ENCODE measurements at regions not wholly inside any gene's neighbourhood (a gene's known extent, or its start where the extent isn't known, plus 50 kb on each side); places are given as distances from the start of the nearest gene placed in this dataset.

DNA sequence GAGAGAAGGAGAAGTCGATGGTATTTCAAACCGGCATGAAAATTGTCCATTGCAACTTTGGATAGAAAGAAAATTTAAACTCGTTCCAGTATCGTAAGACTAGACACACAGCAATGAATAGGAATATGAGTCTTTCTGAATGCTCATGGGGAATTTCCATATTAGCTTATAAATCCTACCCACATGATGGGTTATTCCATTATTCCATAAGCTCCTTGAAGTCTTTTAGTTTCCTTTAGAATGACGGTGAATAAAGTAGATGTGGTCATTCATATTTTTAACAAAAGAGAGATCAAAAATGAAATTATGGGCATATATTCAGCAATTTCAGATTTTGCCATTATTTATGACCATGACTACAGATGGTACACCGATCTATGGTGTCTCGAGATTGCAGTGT lies 163.4 kb upstream of the HMGA2 start:
- Histone ChIP-seq H3K27me3 (ENCODE audit: insufficient read depth, poor library complexity, severe bottlenecking) (no peaks in the 10 kb centered on the region), H3K4me1 (ENCODE audit: insufficient read depth, poor library complexity, severe bottlenecking) (peaks cover 24% of the 10 kb centered on the region), H3K4me3 (ENCODE audit: severe bottlenecking) (no peak overlapping the region), H3K9me3 (ENCODE audit: severe bottlenecking) (no peaks in the 10 kb centered on the region), H3K27ac (ENCODE audit: poor library complexity, severe bottlenecking) (no peak overlapping the region), H3K36me3 (ENCODE audit: low read depth) (no peaks in the 10 kb centered on the region)
- TF ChIP-seq CTCF (IDR thresholded peaks at IDR 0.05; ENCODE audit: poor library complexity, severe bottlenecking), result no peak
- ATAC-seq (ENCODE audit: low read depth), result no peak
- DNase-seq (ENCODE audit: low spot score), result no peak

DNA sequence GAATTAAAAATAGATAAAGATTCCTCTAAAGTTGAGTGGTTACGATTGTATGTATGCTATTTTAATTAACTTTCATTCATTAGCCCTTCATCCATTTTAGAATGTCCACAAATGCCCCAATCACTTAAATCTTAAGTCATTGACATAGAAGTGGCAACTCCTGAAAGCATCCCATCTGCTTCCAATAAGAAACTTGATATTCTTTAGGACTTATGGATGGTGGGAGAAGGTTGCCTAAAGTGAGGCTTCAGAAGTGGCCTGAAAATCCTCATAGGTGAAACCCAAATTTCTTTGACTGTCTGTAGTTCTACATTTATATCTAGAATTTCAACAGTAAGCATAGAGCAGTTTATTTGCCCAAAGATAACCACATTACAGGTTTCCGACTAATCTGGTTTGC lies 161.7 kb upstream of the HMGA2 start:
- no peaks in the 10 kb centered on the region for H3K36me3 ChIP-seq (ENCODE audit: low read depth)
- H3K4me1 ChIP-seq (ENCODE audit: insufficient read depth, poor library complexity, severe bottlenecking), result peaks cover 9% of the 10 kb centered on the region
- TF ChIP-seq CTCF (IDR thresholded peaks at IDR 0.05; ENCODE audit: poor library complexity, severe bottlenecking), result no peak
- H3K4me3 ChIP-seq (ENCODE audit: severe bottlenecking), result no peak overlapping the region
- no peaks in the 10 kb centered on the region for H3K27me3 ChIP-seq (ENCODE audit: insufficient read depth, poor library complexity, severe bottlenecking)
- peak overlapping the region; percentile 8 for H3K27ac ChIP-seq (ENCODE audit: poor library complexity, severe bottlenecking)
- no peak for DNase-seq (ENCODE audit: low spot score)
- ATAC-seq (ENCODE audit: low read depth), result no peak
- H3K9me3 ChIP-seq (ENCODE audit: severe bottlenecking), result no peaks in the 10 kb centered on the region

DNA sequence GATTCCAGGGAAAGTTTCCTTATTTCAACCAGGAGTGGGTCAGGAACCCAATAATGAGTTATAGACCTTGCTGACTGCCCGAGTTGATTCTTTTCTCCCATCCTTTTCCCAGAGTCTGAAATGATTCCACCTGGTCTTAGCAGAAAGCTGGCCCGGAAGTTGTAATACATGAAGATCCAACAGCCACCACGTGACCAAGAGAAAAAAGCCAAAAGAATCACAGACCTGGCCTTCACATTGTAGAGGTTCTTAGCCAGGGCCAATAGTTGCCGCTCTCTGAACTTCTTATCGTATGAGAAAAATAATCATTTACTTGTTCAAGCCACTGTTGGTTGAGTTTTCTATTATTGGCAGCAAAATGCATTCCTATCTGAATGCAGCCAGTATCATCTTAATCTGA lies 161.2 kb upstream of the HMGA2 start:
- no peak for ATAC-seq (ENCODE audit: low read depth)
- H3K9me3 ChIP-seq (ENCODE audit: severe bottlenecking), result no peaks in the 10 kb centered on the region
- TF ChIP-seq CTCF (IDR thresholded peaks at IDR 0.05; ENCODE audit: poor library complexity, severe bottlenecking), result no peak
- H3K27ac ChIP-seq (ENCODE audit: poor library complexity, severe bottlenecking), result peak overlapping the region; percentile 8
- no peak for DNase-seq (ENCODE audit: low spot score)
- no peak overlapping the region for H3K4me3 ChIP-seq (ENCODE audit: severe bottlenecking)
- H3K4me1 ChIP-seq (ENCODE audit: insufficient read depth, poor library complexity, severe bottlenecking), result peaks cover 4% of the 10 kb centered on the region
- no peaks in the 10 kb centered on the region for H3K36me3 ChIP-seq (ENCODE audit: low read depth)
- H3K27me3 ChIP-seq (ENCODE audit: insufficient read depth, poor library complexity, severe bottlenecking), result no peaks in the 10 kb centered on the region

DNA sequence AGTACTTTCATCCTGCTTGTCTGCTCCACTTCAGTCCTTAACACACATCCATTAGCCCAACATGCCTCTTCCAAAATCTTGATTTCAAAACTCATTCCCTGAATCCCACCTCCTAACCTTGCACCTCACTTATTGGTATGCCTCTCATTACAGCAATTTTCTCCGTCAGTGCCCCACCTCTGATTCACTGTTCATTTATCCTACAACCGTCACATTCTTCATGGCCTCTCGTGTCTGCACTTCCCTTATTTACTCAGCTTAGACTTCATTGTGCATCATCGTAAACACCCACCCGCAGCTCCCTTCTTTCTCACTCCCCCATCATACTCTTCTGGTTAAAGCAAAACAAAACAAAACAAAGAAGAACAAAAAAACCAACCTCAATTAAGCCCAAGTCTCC lies 160.6 kb upstream of the HMGA2 start:
- no peaks in the 10 kb centered on the region for H3K27me3 ChIP-seq (ENCODE audit: insufficient read depth, poor library complexity, severe bottlenecking)
- peaks cover 3% of the 10 kb centered on the region for H3K4me1 ChIP-seq (ENCODE audit: insufficient read depth, poor library complexity, severe bottlenecking)
- no peak for TF ChIP-seq CTCF (IDR thresholded peaks at IDR 0.05; ENCODE audit: poor library complexity, severe bottlenecking)
- no peaks in the 10 kb centered on the region for H3K9me3 ChIP-seq (ENCODE audit: severe bottlenecking)
- no peaks in the 10 kb centered on the region for H3K36me3 ChIP-seq (ENCODE audit: low read depth)
- ATAC-seq (ENCODE audit: low read depth) (no peak), DNase-seq (ENCODE audit: low spot score) (no peak)
- H3K27ac ChIP-seq (ENCODE audit: poor library complexity, severe bottlenecking), result peak overlapping the region; percentile 8
- H3K4me3 ChIP-seq (ENCODE audit: severe bottlenecking), result no peak overlapping the region

GRCh38 chr12:65664715-65665250 lies 159.5 kb upstream of the HMGA2 start:
- no peak overlapping the region for H3K27ac ChIP-seq (ENCODE audit: poor library complexity, severe bottlenecking)
- no peak for ATAC-seq (ENCODE audit: low read depth)

More at GRCh38 chr12:65664715-65665250, 159.5 kb upstream of the HMGA2 start:
- no peak for DNase-seq (ENCODE audit: low spot score)
- Histone ChIP-seq H3K9me3 (ENCODE audit: severe bottlenecking) (no peaks in the 10 kb centered on the region), H3K36me3 (ENCODE audit: low read depth) (no peaks in the 10 kb centered on the region), H3K27me3 (ENCODE audit: insufficient read depth, poor library complexity, severe bottlenecking) (no peaks in the 10 kb centered on the region), H3K4me3 (ENCODE audit: severe bottlenecking) (no peak overlapping the region), H3K4me1 (ENCODE audit: insufficient read depth, poor library complexity, severe bottlenecking) (peaks cover 15% of the 10 kb centered on the region)
- no peak for TF ChIP-seq CTCF (IDR thresholded peaks at IDR 0.05; ENCODE audit: poor library complexity, severe bottlenecking)

All from RWPE2 (cell line).